Stimulated activated effector memory CD8-positive, alpha-beta T cell treated with anti-CD3 and anti-CD28 coated beads, Interleukin-12 subunit alpha, Interleukin-12 subunit beta, amount 100 ng/mL, for 72 hours (primary cell): ENCODE measurements at regions not wholly inside any gene's neighbourhood (a gene's known extent, or its start where the extent isn't known, plus 50 kb on each side); places are given as distances from the start of the nearest gene placed in this dataset.
"Not testable (repeated sequence)": the region's sequence is repeated elsewhere in the genome, so short reads cannot be mapped to it uniquely, and the experiment has no call there.

Experiments
- ATAC-seq: fragments of 150-1000 bp; cut with Tn5 transposase; 2 replicates; pipeline ENCODE4 v1.10.0; 2021
- DNase-seq, 2 donors: peaks; one replicate each; pipeline ENCODE4 v3.0.0; 2021 to 2022; ENCODE audit warnings: low spot score in 2 of 2
- H3K27ac Mint-ChIP-seq: one replicate; pipeline ENCODE4 v1.8.0; 2022; ENCODE audit warnings: mild to moderate bottlenecking, mixed read lengths
- H3K36me3 Mint-ChIP-seq: one replicate; pipeline ENCODE4 v1.8.0; 2022; ENCODE audit warnings: mild to moderate bottlenecking, mixed read lengths
- H3K4me1 Mint-ChIP-seq: one replicate; pipeline ENCODE4 v1.8.0; 2022; ENCODE audit warnings: mixed read lengths
- H3K4me3 Mint-ChIP-seq: one replicate; pipeline ENCODE4 v1.8.0; 2022; ENCODE audit warnings: mild to moderate bottlenecking, mixed read lengths
- H3K9me3 Mint-ChIP-seq: one replicate; pipeline ENCODE4 v1.8.0; 2022; ENCODE audit warnings: mixed read lengths

DNA sequence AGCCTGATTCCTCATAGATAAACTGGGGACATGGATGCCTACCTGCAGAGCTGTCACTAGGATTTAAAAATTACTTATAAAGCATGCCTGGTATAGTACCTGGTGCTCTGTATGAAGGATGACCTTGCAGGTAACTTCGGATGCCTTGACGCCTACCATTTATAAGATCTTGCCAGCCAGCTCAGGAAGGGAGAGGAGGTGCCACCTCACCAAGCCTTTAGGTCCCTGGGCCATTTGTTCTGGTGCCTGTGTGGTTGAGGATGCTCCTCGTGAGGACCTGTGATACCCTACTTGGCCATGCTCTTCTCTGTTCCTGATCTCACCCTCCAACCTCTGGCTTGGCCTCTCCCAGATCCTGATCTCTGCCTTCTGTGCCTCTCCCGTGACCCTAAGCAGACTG, 85.2 kb downstream of the FDX1 start:
- DNase-seq (no peak), ATAC-seq (no peak)
- Mint-ChIP-seq H3K9me3 (peaks cover 5% of the 10 kb centered on the region), H3K4me1 (no peaks in the 10 kb centered on the region), H3K27ac (no peak overlapping the region), H3K36me3 (no peaks in the 10 kb centered on the region), H3K4me3 (no peak overlapping the region)

DNA sequence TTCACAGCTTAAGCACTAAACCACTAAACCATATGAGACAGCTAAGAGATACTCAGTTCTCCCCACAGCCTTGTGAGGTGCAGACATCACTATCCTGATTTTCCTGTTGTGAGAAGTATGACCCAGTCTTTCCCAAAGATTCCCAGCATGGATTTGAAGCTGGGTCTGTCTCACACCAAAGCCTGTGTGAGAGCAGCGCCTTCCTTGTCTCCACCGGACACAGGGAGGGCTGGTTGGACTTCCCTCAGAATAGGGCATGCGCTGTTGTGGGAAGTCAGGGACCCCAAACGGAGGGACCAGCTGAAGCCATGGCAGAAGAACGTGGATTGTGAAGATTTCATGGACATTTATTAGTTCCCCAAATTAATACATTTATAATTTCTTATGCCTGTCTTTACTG, 87.6 kb downstream of the FDX1 start:
- DNase-seq, H3K36me3 Mint-ChIP-seq, H3K27ac Mint-ChIP-seq, H3K9me3 Mint-ChIP-seq, ATAC-seq, H3K4me3 Mint-ChIP-seq: not testable (repeated sequence)
- peaks cover 13% of the 10 kb centered on the region for H3K4me1 Mint-ChIP-seq

DNA sequence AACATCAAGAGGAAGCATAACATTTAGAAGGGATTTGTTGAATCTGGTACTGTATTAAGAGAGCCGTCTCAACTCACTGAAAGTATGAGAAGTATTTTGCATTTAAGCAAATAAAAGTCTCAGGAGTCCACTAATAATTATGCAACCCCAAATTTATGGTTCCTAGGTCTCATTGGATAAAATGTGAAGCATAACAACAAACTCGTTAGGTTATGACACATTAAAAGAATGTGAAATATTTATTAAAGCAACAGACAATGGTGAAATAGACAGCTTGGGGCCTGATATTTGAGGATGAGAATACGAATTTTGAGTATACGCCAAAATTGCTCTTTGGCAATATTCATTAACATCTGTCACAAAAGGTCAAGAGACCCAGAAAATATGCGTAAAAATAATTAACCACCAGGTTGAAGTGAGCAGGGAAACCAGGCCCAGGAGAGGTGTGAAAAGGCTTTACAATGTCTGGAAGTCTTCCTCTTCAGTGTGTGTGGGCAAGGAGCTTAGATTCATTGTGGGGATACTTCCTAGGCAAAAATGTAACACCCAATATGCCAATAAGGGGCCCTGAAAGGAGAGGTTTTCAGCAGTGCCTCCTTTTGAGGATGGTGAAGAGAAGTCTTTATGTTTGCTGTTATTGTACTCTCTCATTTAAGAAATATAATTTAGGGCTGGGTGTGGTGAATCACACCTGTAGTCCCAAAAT, 89.2 kb downstream of the FDX1 start:
- ATAC-seq = no peak
- H3K9me3 Mint-ChIP-seq = peaks cover 5% of the 10 kb centered on the region
- H3K4me3 Mint-ChIP-seq = no peak overlapping the region
- H3K27ac Mint-ChIP-seq = no peak overlapping the region
- H3K36me3 Mint-ChIP-seq = no peaks in the 10 kb centered on the region
- peaks cover 29% of the 10 kb centered on the region for H3K4me1 Mint-ChIP-seq
- no peak for DNase-seq

DNA sequence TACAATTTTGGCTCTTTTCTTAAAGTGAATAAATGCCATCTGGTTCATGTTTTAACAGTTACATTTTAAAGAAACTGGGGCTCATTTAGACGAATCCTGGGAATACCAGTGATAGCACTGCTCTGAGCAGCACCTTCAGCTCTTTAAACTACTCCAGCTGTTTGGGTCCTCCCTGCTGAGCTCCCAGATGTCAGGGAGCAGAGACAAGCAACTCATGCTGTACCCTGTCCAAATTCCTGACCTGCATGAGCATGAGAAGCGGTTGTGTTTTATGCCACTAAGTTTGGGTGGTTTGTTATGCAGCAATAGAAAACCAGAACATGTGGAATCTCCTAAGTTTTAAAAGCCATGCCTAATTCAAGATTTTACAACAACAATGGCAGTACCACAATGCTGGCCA, 90.0 kb downstream of the FDX1 start:
- peaks cover 5% of the 10 kb centered on the region for H3K9me3 Mint-ChIP-seq
- no peak for ATAC-seq
- peaks cover 37% of the 10 kb centered on the region for H3K4me1 Mint-ChIP-seq

DNA sequence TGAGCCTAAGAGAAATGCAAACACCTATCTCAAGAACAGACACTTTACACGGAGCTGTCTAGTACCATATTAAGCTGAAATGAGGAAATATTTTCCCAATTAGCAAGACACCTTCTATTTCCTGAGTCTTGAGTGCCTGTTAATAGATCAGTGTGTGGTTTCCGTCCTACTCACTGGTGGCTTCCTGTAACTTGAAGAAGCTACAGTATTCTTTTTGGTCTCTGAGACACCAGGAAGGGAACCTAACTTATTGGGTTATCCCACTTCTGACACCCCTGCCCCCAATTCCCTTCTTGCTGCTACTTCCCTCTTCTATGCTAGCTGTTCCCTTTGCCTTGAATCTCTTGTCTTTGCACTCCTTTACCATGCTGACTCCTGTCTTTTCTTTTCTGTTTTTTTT, 92.7 kb downstream of the FDX1 start:
- ATAC-seq (peak; percentile 14), DNase-seq (peak in 1 of 2 donors; percentile 36)
- Mint-ChIP-seq H3K9me3 (peaks cover 5% of the 10 kb centered on the region), H3K36me3 (no peaks in the 10 kb centered on the region), H3K4me3 (peak overlapping the region; percentile 2), H3K4me1 (peaks cover 61% of the 10 kb centered on the region), H3K27ac (peak overlapping the region; percentile 43)

More for the DNA sequence above, 90.0 kb downstream of the FDX1 start:
- DNase-seq = no peak
- Mint-ChIP-seq H3K36me3 (no peaks in the 10 kb centered on the region), H3K27ac (no peak overlapping the region), H3K4me3 (no peak overlapping the region)

DNA sequence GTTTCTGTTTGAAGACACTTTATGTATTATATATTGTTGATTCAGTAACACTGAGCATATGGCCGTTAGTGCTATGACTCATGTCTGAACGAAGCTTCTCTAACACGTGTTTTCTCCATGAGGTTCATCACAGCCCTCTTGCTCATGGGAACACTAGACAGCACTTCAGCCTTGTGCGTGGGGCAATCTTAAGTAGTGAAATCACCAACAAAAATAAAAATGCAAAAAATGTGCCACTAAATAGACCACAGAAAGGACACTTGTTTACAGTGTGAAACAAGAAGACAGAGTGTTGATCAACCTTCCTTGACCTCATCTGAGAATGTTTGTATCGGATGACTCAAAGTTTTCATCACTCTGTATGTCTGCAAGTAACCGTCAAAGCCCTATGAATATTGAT, 94.5 kb downstream of the FDX1 start:
- ATAC-seq (peak; percentile 82), DNase-seq (no peak)
- H3K36me3 Mint-ChIP-seq = no peaks in the 10 kb centered on the region
- no peak overlapping the region for H3K27ac Mint-ChIP-seq
- peaks cover 10% of the 10 kb centered on the region for H3K9me3 Mint-ChIP-seq
- peaks cover 74% of the 10 kb centered on the region for H3K4me1 Mint-ChIP-seq
- H3K4me3 Mint-ChIP-seq = no peak overlapping the region

DNA sequence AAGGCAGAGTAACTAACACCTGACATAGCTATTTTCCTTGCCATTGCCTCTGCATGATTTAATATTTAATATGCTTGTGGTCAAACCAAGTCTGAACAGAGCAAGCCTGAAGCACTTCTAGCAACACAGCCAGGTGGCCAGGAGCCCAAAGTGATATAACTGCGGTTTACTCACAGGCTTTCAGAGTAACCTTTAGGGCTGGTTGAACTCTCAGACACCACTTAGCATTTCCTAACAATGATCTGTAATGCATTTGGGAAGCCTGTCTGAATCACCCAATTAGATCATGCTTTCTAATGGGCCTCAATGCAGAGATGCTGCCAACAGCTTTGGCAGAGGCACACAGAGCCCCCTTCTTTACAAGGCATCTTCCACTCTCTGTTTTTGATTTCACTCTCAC, 96.1 kb downstream of the FDX1 start:
- ATAC-seq = peak; percentile 76
- H3K4me3 Mint-ChIP-seq = peak overlapping the region; percentile 26
- peaks cover 10% of the 10 kb centered on the region for H3K9me3 Mint-ChIP-seq
- H3K4me1 Mint-ChIP-seq = peaks cover 75% of the 10 kb centered on the region
- DNase-seq = no peak
- no peaks in the 10 kb centered on the region for H3K36me3 Mint-ChIP-seq
- peak overlapping the region; percentile 65 for H3K27ac Mint-ChIP-seq

DNA sequence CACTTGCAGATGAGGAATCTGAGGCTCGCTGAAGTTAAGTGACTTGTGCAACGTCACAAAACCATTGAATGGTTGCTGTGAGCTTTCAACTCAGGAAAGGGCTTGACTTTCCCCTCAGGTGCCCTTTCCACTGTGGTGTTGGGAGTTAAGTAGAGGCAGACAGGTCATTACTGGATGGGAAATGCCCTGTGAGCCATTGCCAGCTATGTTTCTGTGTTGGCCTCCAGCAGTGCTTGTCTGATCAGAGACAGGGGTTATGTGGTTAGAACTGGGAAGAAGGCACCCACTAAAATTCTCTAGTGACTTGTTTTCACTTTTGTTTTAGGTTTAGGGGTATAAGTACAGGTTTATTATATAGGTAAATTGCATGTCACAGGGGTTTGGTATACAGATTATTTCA, 96.6 kb downstream of the FDX1 start:
- ATAC-seq = peak; percentile 67
- H3K4me1 Mint-ChIP-seq = peaks cover 72% of the 10 kb centered on the region
- H3K36me3 Mint-ChIP-seq = no peaks in the 10 kb centered on the region
- peak in 1 of 2 donors; percentile 49 for DNase-seq
- peak overlapping the region; percentile 65 for H3K27ac Mint-ChIP-seq
- peak overlapping the region; percentile 26 for H3K4me3 Mint-ChIP-seq
- H3K9me3 Mint-ChIP-seq = peaks cover 10% of the 10 kb centered on the region
